ENCODE measurements at regions not wholly inside any gene's neighbourhood (a gene's known extent, or its start where the extent isn't known, plus 50 kb on each side); places are given as distances from the start of the nearest gene placed in this dataset.
"Not testable (repeated sequence)": the region's sequence is repeated elsewhere in the genome, so short reads cannot be mapped to it uniquely, and the experiment has no call there.

- H3K4me1 ChIP-seq (ENCODE audit: control insufficient read depth in 1 of 2, insufficient read depth in 2 of 2, low read depth in 1 of 2, low read length in 1 of 2); CTCF ChIA-PET; H3K4me3 ChIP-seq (ENCODE audit: low read depth in 2 of 2, low read length in 1 of 2); POLR2A ChIA-PET; H2AFZ ChIP-seq (ENCODE audit: low read depth); H3K79me2 ChIP-seq (ENCODE audit: insufficient read depth); H3K9ac ChIP-seq; H4K20me1 ChIP-seq (ENCODE audit: insufficient read depth); H3K27ac ChIP-seq (ENCODE audit: low read depth in 2 of 2, low read length in 1 of 2); H3F3A ChIP-seq (replicated peaks; ENCODE audit: insufficient read depth); H3K4me2 ChIP-seq; H3K9me3 ChIP-seq; DNase-seq; H3K36me3 ChIP-seq (replicated peaks in 1 of 2; ENCODE audit: control insufficient read depth in 1 of 2, insufficient read depth in 2 of 2, low read length in 1 of 2); H3K27me3 ChIP-seq (ENCODE audit: insufficient read depth); H3K9me2 ChIP-seq: not testable (repeated sequence)
- WGBS (ENCODE audit: low lambda C conversion rate) = 70% methylated on average over 4 of the region's 4 CpGs
Measured at GRCh38 chr5:177664737-177665136, 64.8 kb downstream of the B4GALT7 start.

- H3K4me1 ChIP-seq (ENCODE audit: control insufficient read depth in 1 of 2, insufficient read depth in 2 of 2, low read depth in 1 of 2, low read length in 1 of 2); H3K4me3 ChIP-seq (ENCODE audit: low read depth in 2 of 2, low read length in 1 of 2); H3K27ac ChIP-seq (ENCODE audit: low read depth in 2 of 2, low read length in 1 of 2); H4K20me1 ChIP-seq (ENCODE audit: insufficient read depth); H3K9me2 ChIP-seq; H3F3A ChIP-seq (replicated peaks; ENCODE audit: insufficient read depth); H3K9me3 ChIP-seq; CTCF ChIA-PET; H3K9ac ChIP-seq; H3K36me3 ChIP-seq (replicated peaks in 1 of 2; ENCODE audit: control insufficient read depth in 1 of 2, insufficient read depth in 2 of 2, low read length in 1 of 2); H3K27me3 ChIP-seq (ENCODE audit: insufficient read depth); H3K4me2 ChIP-seq; H3K79me2 ChIP-seq (ENCODE audit: insufficient read depth); H2AFZ ChIP-seq (ENCODE audit: low read depth); DNase-seq; POLR2A ChIA-PET: not testable (repeated sequence)
- WGBS (ENCODE audit: low lambda C conversion rate) = 63% methylated on average over 3 of the region's 6 CpGs
Measured at GRCh38 chr5:177665172-177665571, 65.2 kb downstream of the B4GALT7 start.

- H3K27me3 ChIP-seq (ENCODE audit: insufficient read depth); H4K20me1 ChIP-seq (ENCODE audit: insufficient read depth); H2AFZ ChIP-seq (ENCODE audit: low read depth); H3K9me2 ChIP-seq; H3F3A ChIP-seq (replicated peaks; ENCODE audit: insufficient read depth); H3K4me3 ChIP-seq (ENCODE audit: low read depth in 2 of 2, low read length in 1 of 2); H3K4me1 ChIP-seq (ENCODE audit: control insufficient read depth in 1 of 2, insufficient read depth in 2 of 2, low read depth in 1 of 2, low read length in 1 of 2); H3K79me2 ChIP-seq (ENCODE audit: insufficient read depth); H3K4me2 ChIP-seq; H3K9ac ChIP-seq; H3K9me3 ChIP-seq; CTCF ChIA-PET; POLR2A ChIA-PET; H3K36me3 ChIP-seq (replicated peaks in 1 of 2; ENCODE audit: control insufficient read depth in 1 of 2, insufficient read depth in 2 of 2, low read length in 1 of 2); H3K27ac ChIP-seq (ENCODE audit: low read depth in 2 of 2, low read length in 1 of 2); DNase-seq: not testable (repeated sequence)
- 100% methylated on average over 2 of the region's 3 CpGs for WGBS (ENCODE audit: low lambda C conversion rate)
Measured at GRCh38 chr5:177665960-177666359, 66.0 kb downstream of the B4GALT7 start.

- H3K79me2 ChIP-seq (ENCODE audit: insufficient read depth); H3F3A ChIP-seq (replicated peaks; ENCODE audit: insufficient read depth); CTCF ChIA-PET: not testable (repeated sequence)
Measured at GRCh38 chr5:177671035-177671754, 71.3 kb downstream of the B4GALT7 start.

GRCh38 chr5:177671755-177672690 is 72.1 kb downstream of the B4GALT7 start:
- H3F3A ChIP-seq (replicated peaks; ENCODE audit: insufficient read depth); H3K27ac ChIP-seq (ENCODE audit: low read depth in 2 of 2, low read length in 1 of 2); H3K9ac ChIP-seq; POLR2A ChIA-PET; H3K36me3 ChIP-seq (replicated peaks in 1 of 2; ENCODE audit: control insufficient read depth in 1 of 2, insufficient read depth in 2 of 2, low read length in 1 of 2); H2AFZ ChIP-seq (ENCODE audit: low read depth); H3K9me3 ChIP-seq; H3K4me1 ChIP-seq (ENCODE audit: control insufficient read depth in 1 of 2, insufficient read depth in 2 of 2, low read depth in 1 of 2, low read length in 1 of 2); H3K27me3 ChIP-seq (ENCODE audit: insufficient read depth); H4K20me1 ChIP-seq (ENCODE audit: insufficient read depth); H3K79me2 ChIP-seq (ENCODE audit: insufficient read depth); H3K9me2 ChIP-seq; CTCF ChIA-PET; H3K4me2 ChIP-seq: not testable (repeated sequence)
- peak overlapping the region in 1 of 2 experiments; percentile 51; a peak in 2 of 4 replicates for H3K4me3 ChIP-seq (ENCODE audit: low read depth in 2 of 2, low read length in 1 of 2)
- no CpG with 5 or more reads among the region's 110 CpGs for WGBS (ENCODE audit: low lambda C conversion rate)
- DNase-seq = peak; percentile 78

More at GRCh38 chr5:177671035-177671754, 71.3 kb downstream of the B4GALT7 start:
- H2AFZ ChIP-seq (ENCODE audit: low read depth); H3K4me1 ChIP-seq (ENCODE audit: control insufficient read depth in 1 of 2, insufficient read depth in 2 of 2, low read depth in 1 of 2, low read length in 1 of 2); DNase-seq; H3K9ac ChIP-seq; H3K9me2 ChIP-seq; POLR2A ChIA-PET; H3K9me3 ChIP-seq; H3K4me2 ChIP-seq; H4K20me1 ChIP-seq (ENCODE audit: insufficient read depth); H3K27ac ChIP-seq (ENCODE audit: low read depth in 2 of 2, low read length in 1 of 2); H3K36me3 ChIP-seq (replicated peaks in 1 of 2; ENCODE audit: control insufficient read depth in 1 of 2, insufficient read depth in 2 of 2, low read length in 1 of 2); H3K27me3 ChIP-seq (ENCODE audit: insufficient read depth): not testable (repeated sequence)
- WGBS (ENCODE audit: low lambda C conversion rate) = 13% methylated on average over 3 of the region's 37 CpGs
- H3K4me3 ChIP-seq (ENCODE audit: low read depth in 2 of 2, low read length in 1 of 2) = peak overlapping the region in 1 of 2 experiments; percentile 41; a peak in 2 of 4 replicates

All from SK-N-SH (cell line).